ENCODE measurements at regions not wholly inside any gene's neighbourhood (a gene's known extent, or its start where the extent isn't known, plus 50 kb on each side); places are given as distances from the start of the nearest gene placed in this dataset.
A peak's percentile ranks its signal among the peaks of the same experiment; 100 is the strongest.

DNA sequence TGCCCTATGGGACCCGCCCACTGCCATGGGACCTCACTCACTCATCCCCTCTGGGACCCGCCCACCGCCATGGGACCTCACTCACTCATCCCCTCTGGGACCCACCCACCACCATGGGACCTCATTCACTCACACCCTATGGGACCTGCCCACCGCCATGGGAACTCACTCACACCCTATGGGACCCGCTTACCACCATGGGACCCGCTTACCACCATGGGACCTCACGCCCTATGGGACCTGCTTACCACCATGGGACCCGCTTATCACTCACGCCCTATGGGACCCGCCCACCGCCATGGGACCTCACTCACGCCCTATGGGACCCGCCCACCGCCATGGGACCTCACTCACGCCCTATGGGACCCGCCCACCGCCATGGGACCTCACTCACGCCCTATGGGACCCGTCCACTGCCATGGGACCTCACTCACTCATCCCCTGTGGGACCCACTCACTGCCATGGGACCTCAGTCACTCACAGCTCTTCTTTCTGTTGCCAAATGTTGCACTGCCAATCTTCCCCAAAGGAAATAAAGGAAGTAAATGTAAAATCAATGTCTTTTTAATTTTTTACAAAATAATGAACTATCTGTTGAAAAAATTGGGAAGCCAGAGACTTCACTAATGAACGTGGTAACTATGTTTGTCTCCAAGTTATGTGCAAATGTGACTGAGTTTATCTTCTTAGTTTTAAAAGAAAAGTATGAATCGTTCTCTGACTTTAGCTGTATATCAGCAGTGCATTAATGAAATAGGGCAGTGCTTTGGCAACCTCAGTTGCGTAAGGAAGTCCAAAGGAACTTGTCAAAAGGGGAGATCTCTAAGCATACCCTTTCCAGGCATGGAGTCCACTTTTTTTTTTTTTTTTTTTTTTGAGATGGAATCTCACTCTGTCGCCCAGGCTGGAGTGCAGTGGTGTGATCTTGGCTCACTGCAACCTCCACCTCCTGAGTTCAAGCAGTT is 101.5 kb upstream of the MGAT5 start:
- H3K27ac ChIP-seq (ENCODE audit: low read depth, low read length), result no peak overlapping the region
- peak overlapping the region in 1 of 8 donors; percentile 58 for H3K27ac Mint-ChIP-seq
- no peaks in the 10 kb centered on the region for H3K9me3 Mint-ChIP-seq
- H3K27me3 ChIP-seq (ENCODE audit: insufficient read depth, low read length, poor library complexity, severe bottlenecking), result no peaks in the 10 kb centered on the region
- no peaks in the 10 kb centered on the region for H3K4me1 ChIP-seq (ENCODE audit: insufficient read depth, low read length)
- DNase-seq, result no peak
- H3K36me3 Mint-ChIP-seq, result peaks cover 9 to 55% (median 17%) of the 10 kb centered on the region in 3 donors
- no peaks in the 10 kb centered on the region for H3K36me3 ChIP-seq (ENCODE audit: insufficient read depth, low read length)
- CTCF ChIA-PET, result no interaction called here
- H3K4me1 Mint-ChIP-seq, result peaks cover 50 to 79% (median 65%) of the 10 kb centered on the region in 3 donors
- no peak overlapping the region for H3K4me3 Mint-ChIP-seq
- H3K4me3 ChIP-seq (ENCODE audit: low read length), result no peak overlapping the region
- POLR2A ChIA-PET, result no interaction called here
- H3K9me3 ChIP-seq (ENCODE audit: low read length), result no peaks in the 10 kb centered on the region
- H3K27me3 Mint-ChIP-seq, result no peaks in the 10 kb centered on the region

DNA sequence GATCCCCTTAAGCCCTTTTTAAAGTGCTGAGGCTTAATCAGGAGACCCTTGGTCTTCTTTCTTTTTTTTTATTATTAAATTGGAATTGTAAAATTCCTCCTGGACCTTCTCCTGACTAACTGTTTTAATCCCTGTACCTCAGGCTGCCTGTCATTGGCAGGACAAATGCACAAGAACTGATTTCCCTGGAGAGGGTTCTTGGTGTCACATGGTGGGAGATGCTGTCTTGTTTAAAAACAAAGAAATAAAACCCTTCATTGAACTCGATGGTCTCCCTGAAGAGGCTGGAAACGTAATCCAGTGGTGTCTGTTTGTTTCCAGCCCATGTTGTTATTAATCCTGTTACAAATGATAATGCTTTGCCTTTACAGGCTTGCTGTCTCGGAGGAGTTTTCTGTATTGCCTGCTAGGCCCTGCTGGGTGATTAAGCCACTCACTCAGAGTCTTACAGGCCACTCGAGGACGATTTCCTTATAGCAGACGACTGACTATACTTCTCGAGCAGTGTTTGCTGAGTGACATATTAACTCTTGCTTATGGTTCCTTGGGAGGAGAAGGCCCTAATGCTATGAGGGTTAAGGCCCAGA is 100.5 kb upstream of the MGAT5 start:
- CTCF ChIA-PET, result no interaction called here

DNA sequence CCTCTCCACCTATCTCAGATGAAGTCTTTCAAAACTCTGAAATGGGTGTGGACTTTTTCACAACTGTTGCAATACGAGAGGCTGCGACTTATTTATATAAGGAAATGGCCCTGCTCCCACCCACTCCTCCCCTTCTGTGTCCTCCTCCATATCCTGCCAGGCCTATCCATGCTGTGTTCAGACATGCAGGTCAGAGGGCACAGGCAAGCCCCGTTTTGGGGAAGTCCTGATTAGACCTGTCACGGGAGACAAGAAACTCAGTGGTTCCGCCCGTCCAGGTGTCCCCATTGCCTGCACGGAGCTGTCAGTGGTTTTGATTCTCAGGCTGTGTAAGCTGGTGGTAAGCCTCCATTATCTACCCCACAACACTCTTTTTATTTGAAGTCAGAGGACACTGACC is 99.6 kb upstream of the MGAT5 start:
- H3K27me3 ChIP-seq (ENCODE audit: insufficient read depth, low read length, poor library complexity, severe bottlenecking), result no peaks in the 10 kb centered on the region
- ChIA-PET POLR2A (no interaction called here), CTCF (interaction anchor here (1.5 kb wide), 1 partner anchor 36 kb away, joined by 3 read pairs; no protein-coding TSS in a partner anchor)

More for the DNA sequence above, 100.5 kb upstream of the MGAT5 start:
- no peak overlapping the region for H3K27ac Mint-ChIP-seq
- no peaks in the 10 kb centered on the region for H3K27me3 Mint-ChIP-seq
- Histone ChIP-seq H3K4me1 (ENCODE audit: insufficient read depth, low read length) (no peaks in the 10 kb centered on the region), H3K36me3 (ENCODE audit: insufficient read depth, low read length) (no peaks in the 10 kb centered on the region), H3K27ac (ENCODE audit: low read depth, low read length) (no peak overlapping the region), H3K4me3 (ENCODE audit: low read length) (no peak overlapping the region), H3K9me3 (ENCODE audit: low read length) (no peaks in the 10 kb centered on the region), H3K27me3 (ENCODE audit: insufficient read depth, low read length, poor library complexity, severe bottlenecking) (no peaks in the 10 kb centered on the region)
- H3K9me3 Mint-ChIP-seq, result no peaks in the 10 kb centered on the region
- POLR2A ChIA-PET, result no interaction called here
- no peak overlapping the region for H3K4me3 Mint-ChIP-seq
- peaks cover 46 to 79% (median 62%) of the 10 kb centered on the region in 3 donors for H3K4me1 Mint-ChIP-seq
- H3K36me3 Mint-ChIP-seq, result peaks cover 9 to 50% (median 16%) of the 10 kb centered on the region in 3 donors
- no peak for DNase-seq

DNA sequence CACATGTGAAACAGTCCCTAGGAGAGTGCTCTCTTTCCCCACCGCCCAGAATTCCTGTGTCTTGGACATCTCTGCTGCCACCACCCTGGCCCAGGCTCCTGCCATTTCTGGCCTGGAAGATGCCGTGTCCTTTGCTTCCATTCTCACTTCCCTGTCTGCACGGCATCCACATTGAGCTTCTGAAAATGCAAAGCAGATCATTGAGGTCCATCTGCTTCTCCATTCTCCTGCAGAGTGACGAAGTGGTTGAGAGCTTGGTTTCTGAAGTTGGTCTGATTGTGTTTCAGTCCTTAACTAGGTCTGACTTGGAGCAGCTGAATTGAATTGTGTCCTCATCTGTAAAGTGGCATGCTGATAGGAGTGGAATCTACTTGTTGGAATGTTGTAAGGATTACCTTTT is 98.7 kb upstream of the MGAT5 start:
- H3K4me3 ChIP-seq (ENCODE audit: low read length), result no peak overlapping the region
- ChIA-PET POLR2A (no interaction called here), CTCF (interaction anchor here (1.4 to 1.5 kb wide), 2 partner anchors 37 to 53 kb away, joined by 3 to 4 read pairs; no protein-coding TSS in a partner anchor)
- H3K27me3 Mint-ChIP-seq, result no peaks in the 10 kb centered on the region
- peaks cover 9 to 43% (median 17%) of the 10 kb centered on the region in 3 donors for H3K36me3 Mint-ChIP-seq
- peaks cover 42 to 80% (median 63%) of the 10 kb centered on the region in 3 donors for H3K4me1 Mint-ChIP-seq
- H3K4me3 Mint-ChIP-seq, result no peak overlapping the region
- H3K36me3 ChIP-seq (ENCODE audit: insufficient read depth, low read length), result no peaks in the 10 kb centered on the region
- no peaks in the 10 kb centered on the region for H3K9me3 Mint-ChIP-seq
- peaks cover 4% of the 10 kb centered on the region for H3K4me1 ChIP-seq (ENCODE audit: insufficient read depth, low read length)
- DNase-seq, result no peak
- no peak overlapping the region for H3K27ac ChIP-seq (ENCODE audit: low read depth, low read length)
- no peaks in the 10 kb centered on the region for H3K27me3 ChIP-seq (ENCODE audit: insufficient read depth, low read length, poor library complexity, severe bottlenecking)
- no peaks in the 10 kb centered on the region for H3K9me3 ChIP-seq (ENCODE audit: low read length)
- peak overlapping the region in 2 of 8 donors; percentile 29 to 35 for H3K27ac Mint-ChIP-seq

More for the DNA sequence above, 99.6 kb upstream of the MGAT5 start:
- Histone ChIP-seq H3K27ac (ENCODE audit: low read depth, low read length) (no peak overlapping the region), H3K9me3 (ENCODE audit: low read length) (no peaks in the 10 kb centered on the region), H3K4me3 (ENCODE audit: low read length) (no peak overlapping the region), H3K4me1 (ENCODE audit: insufficient read depth, low read length) (peaks cover 2% of the 10 kb centered on the region), H3K36me3 (ENCODE audit: insufficient read depth, low read length) (no peaks in the 10 kb centered on the region)
- no peaks in the 10 kb centered on the region for H3K27me3 Mint-ChIP-seq
- no peaks in the 10 kb centered on the region for H3K9me3 Mint-ChIP-seq
- H3K4me3 Mint-ChIP-seq, result no peak overlapping the region
- peaks cover 48 to 81% (median 65%) of the 10 kb centered on the region in 3 donors for H3K4me1 Mint-ChIP-seq
- no peak for DNase-seq
- H3K36me3 Mint-ChIP-seq, result peaks cover 9 to 49% (median 17%) of the 10 kb centered on the region in 3 donors
- H3K27ac Mint-ChIP-seq, result peak overlapping the region in 2 of 8 donors; percentile 3 to 29

DNA sequence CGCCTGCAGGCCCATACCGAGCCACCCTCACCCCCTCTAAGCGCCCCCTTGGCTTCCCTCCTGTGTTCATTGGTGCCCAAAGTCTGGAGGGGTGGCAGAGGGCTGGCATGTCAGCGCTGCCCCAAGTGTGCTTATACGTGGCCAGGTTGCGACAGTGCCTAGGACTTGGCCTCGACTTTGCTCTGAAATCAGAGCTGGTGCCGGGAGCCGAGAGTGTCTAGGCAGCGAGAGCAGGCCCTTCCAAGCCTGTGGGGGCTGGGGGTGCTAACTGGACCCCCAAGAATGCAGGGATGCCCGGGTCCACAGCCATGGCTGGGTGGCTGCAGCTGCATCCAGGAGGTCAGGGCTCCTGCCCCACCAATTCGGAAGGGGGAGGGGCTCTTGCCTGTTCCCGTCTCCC is 95.6 kb upstream of the MGAT5 start:
- Histone ChIP-seq H3K4me1 (ENCODE audit: insufficient read depth, low read length) (peaks cover 9% of the 10 kb centered on the region), H3K27me3 (ENCODE audit: insufficient read depth, low read length, poor library complexity, severe bottlenecking) (no peaks in the 10 kb centered on the region), H3K4me3 (ENCODE audit: low read length) (no peak overlapping the region), H3K36me3 (ENCODE audit: insufficient read depth, low read length) (no peaks in the 10 kb centered on the region), H3K9me3 (ENCODE audit: low read length) (no peaks in the 10 kb centered on the region), H3K27ac (ENCODE audit: low read depth, low read length) (no peak overlapping the region)
- no peak overlapping the region for H3K27ac Mint-ChIP-seq
- H3K9me3 Mint-ChIP-seq, result no peaks in the 10 kb centered on the region
- peaks cover 0 to 23% (median 8%) of the 10 kb centered on the region in 3 donors for H3K36me3 Mint-ChIP-seq
- no peak for DNase-seq
- H3K4me3 Mint-ChIP-seq, result no peak overlapping the region
- ChIA-PET POLR2A (interaction anchor here (1.0 kb wide), 1 partner anchor 31 kb away, joined by 4 read pairs; no protein-coding TSS in a partner anchor), CTCF (interaction anchor here (1.2 to 1.3 kb wide), 2 partner anchors 41 to 47 kb away, joined by 3 read pairs; no protein-coding TSS in a partner anchor)
- no peaks in the 10 kb centered on the region for H3K27me3 Mint-ChIP-seq
- H3K4me1 Mint-ChIP-seq, result peaks cover 65 to 99% (median 84%) of the 10 kb centered on the region in 3 donors

DNA sequence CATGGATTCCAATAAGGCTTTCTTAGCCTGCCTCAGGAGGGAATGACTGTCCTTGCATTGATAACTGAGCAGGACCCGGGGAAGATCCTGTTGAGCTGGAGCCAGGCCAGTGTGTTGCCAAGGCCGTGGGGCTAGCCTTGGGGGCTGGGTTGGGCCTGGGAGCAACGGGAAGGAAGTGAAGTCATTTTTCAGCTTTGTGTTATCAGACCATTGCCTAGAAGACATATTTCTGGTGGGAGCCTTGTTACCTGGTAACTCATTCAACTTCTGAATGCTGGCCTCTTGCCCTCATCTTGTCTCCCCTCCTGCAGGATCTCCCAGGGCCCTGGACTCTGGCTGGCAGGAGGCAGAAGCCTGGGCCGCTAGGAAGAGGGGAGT is 92.7 kb upstream of the MGAT5 start:
- H3K36me3 Mint-ChIP-seq, result peaks cover 0 to 8% (median 3%) of the 10 kb centered on the region in 3 donors
- ChIA-PET CTCF (interaction anchor here (1.1 kb wide), 1 partner anchor 12 kb away, joined by 3 read pairs; no protein-coding TSS in a partner anchor), POLR2A (no interaction called here)
- Histone ChIP-seq H3K9me3 (ENCODE audit: low read length) (no peaks in the 10 kb centered on the region), H3K36me3 (ENCODE audit: insufficient read depth, low read length) (no peaks in the 10 kb centered on the region), H3K4me1 (ENCODE audit: insufficient read depth, low read length) (peaks cover 26% of the 10 kb centered on the region), H3K4me3 (ENCODE audit: low read length) (no peak overlapping the region), H3K27ac (ENCODE audit: low read depth, low read length) (no peak overlapping the region), H3K27me3 (ENCODE audit: insufficient read depth, low read length, poor library complexity, severe bottlenecking) (no peaks in the 10 kb centered on the region)
- H3K4me3 Mint-ChIP-seq, result peak overlapping the region in 4 of 7 donors; percentile 19 to 56 (median 26)
- peaks cover 69 to 99% (median 94%) of the 10 kb centered on the region in 3 donors for H3K4me1 Mint-ChIP-seq
- no peaks in the 10 kb centered on the region for H3K9me3 Mint-ChIP-seq
- H3K27ac Mint-ChIP-seq, result peak overlapping the region in 6 of 8 donors; percentile 19 to 85 (median 52)
- H3K27me3 Mint-ChIP-seq, result peaks cover 0 to 2% of the 10 kb centered on the region in 2 donors
- no peak for DNase-seq

DNA sequence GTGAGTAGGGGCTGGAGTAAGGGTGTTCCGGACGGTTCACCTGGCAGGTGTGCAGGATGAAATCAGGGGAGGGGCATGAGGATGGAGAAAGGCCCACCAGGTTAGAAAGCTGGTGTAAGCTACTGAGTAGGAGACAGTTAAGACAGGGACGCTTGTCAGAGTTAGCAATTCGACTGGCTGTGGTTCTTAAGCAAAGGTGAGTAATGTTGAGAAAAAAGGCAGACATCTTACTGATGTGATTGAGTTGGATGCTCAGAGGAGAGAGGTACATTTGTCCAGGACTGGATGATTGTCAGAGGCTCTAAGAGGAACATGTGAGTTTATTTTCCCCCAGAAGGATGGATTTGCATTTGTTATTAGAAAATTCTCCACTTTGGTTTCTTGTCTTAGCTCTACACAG is 90.5 kb upstream of the MGAT5 start:
- H3K4me1 Mint-ChIP-seq, result peaks cover 75 to 99% (median 96%) of the 10 kb centered on the region in 3 donors
- no peaks in the 10 kb centered on the region for H3K9me3 Mint-ChIP-seq
- POLR2A ChIA-PET, result no interaction called here
- Histone ChIP-seq H3K9me3 (ENCODE audit: low read length) (no peaks in the 10 kb centered on the region), H3K27me3 (ENCODE audit: insufficient read depth, low read length, poor library complexity, severe bottlenecking) (no peaks in the 10 kb centered on the region), H3K36me3 (ENCODE audit: insufficient read depth, low read length) (no peaks in the 10 kb centered on the region), H3K4me1 (ENCODE audit: insufficient read depth, low read length) (peaks cover 29% of the 10 kb centered on the region), H3K27ac (ENCODE audit: low read depth, low read length) (no peak overlapping the region), H3K4me3 (ENCODE audit: low read length) (no peak overlapping the region)
- peak overlapping the region in 3 of 7 donors; percentile 12 to 32 (median 13) for H3K4me3 Mint-ChIP-seq
- H3K27me3 Mint-ChIP-seq, result peaks cover 0 to 2% of the 10 kb centered on the region in 2 donors
- CTCF ChIA-PET, result no interaction called here
- DNase-seq, result no peak
- peak overlapping the region in 5 of 8 donors; percentile 8 to 75 (median 38) for H3K27ac Mint-ChIP-seq
- peaks cover 0 to 3% (median 3%) of the 10 kb centered on the region in 3 donors for H3K36me3 Mint-ChIP-seq

DNA sequence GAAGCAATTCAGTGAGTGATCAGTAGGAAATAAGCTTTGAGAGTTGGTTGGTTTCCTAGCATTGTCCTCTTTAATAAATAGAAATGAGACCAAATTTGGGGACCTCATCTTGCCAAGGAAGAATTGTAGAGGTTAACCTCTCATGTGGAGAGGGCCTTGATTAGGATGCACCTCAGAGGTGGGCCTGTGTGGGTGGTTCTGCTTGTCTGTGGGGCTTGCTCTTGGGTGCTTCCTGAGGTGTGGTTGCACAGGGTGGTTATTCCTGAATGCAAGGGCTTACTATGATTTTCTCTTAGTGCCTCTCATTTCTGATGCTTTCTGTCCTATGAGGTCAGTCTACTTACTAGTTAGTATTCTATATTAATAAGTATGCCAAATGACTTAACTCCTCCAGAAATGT is 89.6 kb upstream of the MGAT5 start:
- Mint-ChIP-seq H3K4me3 (peak overlapping the region in 1 of 7 donors; percentile 38), H3K4me1 (peaks cover 78 to 99% (median 97%) of the 10 kb centered on the region in 3 donors), H3K9me3 (no peaks in the 10 kb centered on the region), H3K27me3 (peaks cover 0 to 2% of the 10 kb centered on the region in 2 donors), H3K36me3 (peaks cover 0 to 3% (median 1%) of the 10 kb centered on the region in 3 donors), H3K27ac (peak overlapping the region in 6 of 8 donors; percentile 3 to 62 (median 45))
- Histone ChIP-seq H3K4me3 (ENCODE audit: low read length) (no peak overlapping the region), H3K27ac (ENCODE audit: low read depth, low read length) (no peak overlapping the region), H3K36me3 (ENCODE audit: insufficient read depth, low read length) (no peaks in the 10 kb centered on the region), H3K27me3 (ENCODE audit: insufficient read depth, low read length, poor library complexity, severe bottlenecking) (no peaks in the 10 kb centered on the region), H3K4me1 (ENCODE audit: insufficient read depth, low read length) (peaks cover 26% of the 10 kb centered on the region), H3K9me3 (ENCODE audit: low read length) (no peaks in the 10 kb centered on the region)
- DNase-seq, result no peak
- CTCF ChIA-PET, result no interaction called here
- POLR2A ChIA-PET, result no interaction called here
